ENCODE measurements at regions not wholly inside any gene's neighbourhood (a gene's known extent, or its start where the extent isn't known, plus 50 kb on each side); places are given as distances from the start of the nearest gene placed in this dataset.

- Histone ChIP-seq H3K36me3 (no peaks in the 10 kb centered on the region), H3K4me3 (no peak overlapping the region), H3K4me1 (peaks cover 11% of the 10 kb centered on the region; the same call in 1 of the 2 replicates), H3K27ac (peak overlapping the region; percentile 37), H3K9me3 (replicated peaks) (no peaks in the 10 kb centered on the region), H3K27me3 (no peaks in the 10 kb centered on the region)
- peak; percentile 15 to 58 for DNase-seq
These were observed 671.7 kb upstream of the NRSN1 start for GRCh38 chr6:23454080-23454976.

GRCh38 chr6:23455754-23456153, 670.3 kb upstream of the NRSN1 start:
- Histone ChIP-seq H3K4me3 (no peak overlapping the region), H3K27me3 (no peaks in the 10 kb centered on the region), H3K36me3 (no peaks in the 10 kb centered on the region), H3K9me3 (replicated peaks) (no peaks in the 10 kb centered on the region), H3K4me1 (peaks cover 11% of the 10 kb centered on the region; the same call in 1 of the 2 replicates), H3K27ac (no peak overlapping the region)
- DNase-seq: no peak

- Histone ChIP-seq H3K9me3 (replicated peaks) (no peaks in the 10 kb centered on the region), H3K4me3 (no peak overlapping the region), H3K27ac (no peak overlapping the region), H3K4me1 (peaks cover 11% of the 10 kb centered on the region; the same call in 1 of the 2 replicates), H3K27me3 (no peaks in the 10 kb centered on the region), H3K36me3 (no peaks in the 10 kb centered on the region)
- DNase-seq: no peak
These were observed 669.6 kb upstream of the NRSN1 start for GRCh38 chr6:23456396-23456795.

- no peak for DNase-seq
- Histone ChIP-seq H3K4me1 (peaks cover 11% of the 10 kb centered on the region; the same call in 1 of the 2 replicates), H3K9me3 (replicated peaks) (no peaks in the 10 kb centered on the region), H3K36me3 (no peaks in the 10 kb centered on the region), H3K27me3 (no peaks in the 10 kb centered on the region), H3K4me3 (no peak overlapping the region), H3K27ac (no peak overlapping the region)
These were observed 668.7 kb upstream of the NRSN1 start for GRCh38 chr6:23457321-23457720.

GRCh38 chr6:23465912-23466311, 660.1 kb upstream of the NRSN1 start:
- no peak for DNase-seq
- H3K27me3 ChIP-seq: no peaks in the 10 kb centered on the region
- no peak overlapping the region for H3K4me3 ChIP-seq

GRCh38 chr6:23477586-23477985, 648.4 kb upstream of the NRSN1 start:
- H3K9me3 ChIP-seq (replicated peaks): no peaks in the 10 kb centered on the region
- DNase-seq: no peak
- no peaks in the 10 kb centered on the region for H3K36me3 ChIP-seq
- H3K27me3 ChIP-seq: no peaks in the 10 kb centered on the region
- H3K4me3 ChIP-seq: no peak overlapping the region
- H3K4me1 ChIP-seq: no peaks in the 10 kb centered on the region
- H3K27ac ChIP-seq: no peak overlapping the region

More at GRCh38 chr6:23465912-23466311, 660.1 kb upstream of the NRSN1 start:
- no peaks in the 10 kb centered on the region for H3K4me1 ChIP-seq
- no peaks in the 10 kb centered on the region for H3K36me3 ChIP-seq
- H3K9me3 ChIP-seq (replicated peaks): no peaks in the 10 kb centered on the region
- no peak overlapping the region for H3K27ac ChIP-seq

GRCh38 chr6:23478312-23478711, 647.7 kb upstream of the NRSN1 start:
- DNase-seq: no peak
- no peak overlapping the region for H3K27ac ChIP-seq

GRCh38 chr6:23483896-23484295, 642.1 kb upstream of the NRSN1 start:
- Histone ChIP-seq H3K4me1 (no peaks in the 10 kb centered on the region), H3K36me3 (no peaks in the 10 kb centered on the region), H3K27ac (no peak overlapping the region), H3K4me3 (no peak overlapping the region), H3K27me3 (no peaks in the 10 kb centered on the region), H3K9me3 (replicated peaks) (no peaks in the 10 kb centered on the region)
- DNase-seq: no peak

More at GRCh38 chr6:23478312-23478711, 647.7 kb upstream of the NRSN1 start:
- H3K9me3 ChIP-seq (replicated peaks): no peaks in the 10 kb centered on the region
- no peak overlapping the region for H3K4me3 ChIP-seq
- no peaks in the 10 kb centered on the region for H3K27me3 ChIP-seq
- H3K4me1 ChIP-seq: no peaks in the 10 kb centered on the region
- H3K36me3 ChIP-seq: no peaks in the 10 kb centered on the region

GRCh38 chr6:23494367-23494766, 631.6 kb upstream of the NRSN1 start:
- no peak for DNase-seq
- Histone ChIP-seq H3K4me1 (no peaks in the 10 kb centered on the region), H3K27ac (no peak overlapping the region), H3K4me3 (no peak overlapping the region), H3K9me3 (replicated peaks) (0 out of 2 replicates have a peak, but pooled peaks cover 2% of the 10 kb centered on the region), H3K27me3 (no peaks in the 10 kb centered on the region), H3K36me3 (no peaks in the 10 kb centered on the region)

- DNase-seq: no peak
These were observed 628.0 kb upstream of the NRSN1 start for GRCh38 chr6:23498013-23498412.

GRCh38 chr6:23499549-23499948, 626.5 kb upstream of the NRSN1 start:
- Histone ChIP-seq H3K9me3 (replicated peaks) (no peaks in the 10 kb centered on the region), H3K4me3 (no peak overlapping the region), H3K4me1 (no peaks in the 10 kb centered on the region), H3K27ac (no peak overlapping the region), H3K36me3 (no peaks in the 10 kb centered on the region), H3K27me3 (no peaks in the 10 kb centered on the region)
- no peak for DNase-seq

More at GRCh38 chr6:23498013-23498412, 628.0 kb upstream of the NRSN1 start:
- Histone ChIP-seq H3K27me3 (no peaks in the 10 kb centered on the region), H3K4me3 (no peak overlapping the region), H3K4me1 (no peaks in the 10 kb centered on the region), H3K9me3 (replicated peaks) (no peaks in the 10 kb centered on the region), H3K27ac (no peak overlapping the region), H3K36me3 (no peaks in the 10 kb centered on the region)

GRCh38 chr6:23503173-23503572, 622.8 kb upstream of the NRSN1 start:
- Histone ChIP-seq H3K27me3 (no peaks in the 10 kb centered on the region), H3K9me3 (replicated peaks) (no peaks in the 10 kb centered on the region), H3K4me3 (no peak overlapping the region), H3K27ac (no peak overlapping the region), H3K36me3 (no peaks in the 10 kb centered on the region), H3K4me1 (no peaks in the 10 kb centered on the region)
- DNase-seq: no peak

GRCh38 chr6:23505026-23505425, 621.0 kb upstream of the NRSN1 start:
- Histone ChIP-seq H3K4me3 (no peak overlapping the region), H3K27ac (no peak overlapping the region), H3K27me3 (no peaks in the 10 kb centered on the region), H3K4me1 (no peaks in the 10 kb centered on the region), H3K9me3 (replicated peaks) (no peaks in the 10 kb centered on the region), H3K36me3 (no peaks in the 10 kb centered on the region)
- no peak for DNase-seq

GRCh38 chr6:23510778-23511510, 615.1 kb upstream of the NRSN1 start:
- no peaks in the 10 kb centered on the region for H3K4me1 ChIP-seq
- no peaks in the 10 kb centered on the region for H3K9me3 ChIP-seq (replicated peaks)
- H3K27ac ChIP-seq: no peak overlapping the region
- no peaks in the 10 kb centered on the region for H3K27me3 ChIP-seq
- H3K4me3 ChIP-seq: no peak overlapping the region
- no peak for DNase-seq
- no peaks in the 10 kb centered on the region for H3K36me3 ChIP-seq

GRCh38 chr6:23511817-23512216, 614.2 kb upstream of the NRSN1 start:
- Histone ChIP-seq H3K27ac (no peak overlapping the region), H3K4me1 (no peaks in the 10 kb centered on the region), H3K36me3 (no peaks in the 10 kb centered on the region), H3K9me3 (replicated peaks) (no peaks in the 10 kb centered on the region), H3K4me3 (no peak overlapping the region), H3K27me3 (no peaks in the 10 kb centered on the region)
- no peak for DNase-seq
